Esophagus squamous epithelium (tissue), 4 donors: ENCODE measurements at regions not wholly inside any gene's neighbourhood (a gene's known extent, or its start where the extent isn't known, plus 50 kb on each side); places are given as distances from the start of the nearest gene placed in this dataset.

Source experiments
- POLR2A ChIP-seq, 4 donors: fragments of 450-650 bp; IDR thresholded peaks; one replicate each; pipeline ENCODE4 v1.6.1; 2017; ENCODE audit warnings: antibody characterized with exemption in 4 of 4, mild to moderate bottlenecking in 4 of 4, moderate library complexity in 3 of 4
- TF ChIP-seq, protein P1 (sequence below), 6 experiments: fragments of 450-650 bp in 4 of 6; fragments of 200-600 bp in 2 of 6; sonication (generic) in 2 of 6; IDR thresholded peaks; one replicate each; pipeline ENCODE4 v1.5.1; 2016 to 2019; ENCODE audit warnings: antibody characterized with exemption in 6 of 6, mild to moderate bottlenecking in 4 of 6, moderate library complexity in 4 of 6

DNA sequence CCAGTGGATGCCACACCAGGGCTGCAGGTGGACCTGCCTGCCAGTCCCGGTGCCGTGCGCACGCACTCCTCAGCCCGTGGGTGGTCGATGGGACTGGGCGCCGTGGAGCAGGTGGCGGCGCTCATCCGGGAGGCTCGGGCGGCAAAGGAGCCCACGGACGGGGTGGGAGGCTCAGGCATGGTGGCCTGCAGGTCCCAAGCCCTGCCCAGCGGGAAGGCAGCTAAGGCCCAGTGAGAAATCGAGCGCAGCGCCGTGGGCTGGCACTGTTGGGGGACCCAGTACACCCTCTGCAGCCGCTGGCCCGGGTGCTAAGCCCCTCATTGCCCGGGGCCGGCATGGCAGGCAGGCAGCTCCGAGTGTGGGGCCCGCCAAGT is 1171.8 kb upstream of the B3GALT2 start:
- no peak for TF ChIP-seq POLR2A (IDR thresholded peaks at IDR 0.05)
- TF ChIP-seq, protein P1, sequence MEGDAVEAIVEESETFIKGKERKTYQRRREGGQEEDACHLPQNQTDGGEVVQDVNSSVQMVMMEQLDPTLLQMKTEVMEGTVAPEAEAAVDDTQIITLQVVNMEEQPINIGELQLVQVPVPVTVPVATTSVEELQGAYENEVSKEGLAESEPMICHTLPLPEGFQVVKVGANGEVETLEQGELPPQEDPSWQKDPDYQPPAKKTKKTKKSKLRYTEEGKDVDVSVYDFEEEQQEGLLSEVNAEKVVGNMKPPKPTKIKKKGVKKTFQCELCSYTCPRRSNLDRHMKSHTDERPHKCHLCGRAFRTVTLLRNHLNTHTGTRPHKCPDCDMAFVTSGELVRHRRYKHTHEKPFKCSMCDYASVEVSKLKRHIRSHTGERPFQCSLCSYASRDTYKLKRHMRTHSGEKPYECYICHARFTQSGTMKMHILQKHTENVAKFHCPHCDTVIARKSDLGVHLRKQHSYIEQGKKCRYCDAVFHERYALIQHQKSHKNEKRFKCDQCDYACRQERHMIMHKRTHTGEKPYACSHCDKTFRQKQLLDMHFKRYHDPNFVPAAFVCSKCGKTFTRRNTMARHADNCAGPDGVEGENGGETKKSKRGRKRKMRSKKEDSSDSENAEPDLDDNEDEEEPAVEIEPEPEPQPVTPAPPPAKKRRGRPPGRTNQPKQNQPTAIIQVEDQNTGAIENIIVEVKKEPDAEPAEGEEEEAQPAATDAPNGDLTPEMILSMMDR (IDR thresholded peaks at IDR 0.05): no peak
